Uterus (tissue), 2 donors: ENCODE measurements at regions not wholly inside any gene's neighbourhood (a gene's known extent, or its start where the extent isn't known, plus 50 kb on each side); places are given as distances from the start of the nearest gene placed in this dataset.

ENCODE experiments used
- CTCF ChIP-seq, 4 experiments: fragments of 200-600 bp in 2 of 4; fragments of 450-650 bp in 2 of 4; sonication (generic) in 2 of 4; IDR thresholded peaks; one replicate each; pipeline ENCODE4 v1.5.1; 2016 to 2019; ENCODE audit warnings: antibody characterized with exemption in 4 of 4, mild to moderate bottlenecking in 2 of 4, moderate library complexity in 1 of 4
- POLR2A ChIP-seq, 2 donors: fragments of 450-650 bp; IDR thresholded peaks; one replicate each; pipeline ENCODE4 v1.6.1; 2016; ENCODE audit warnings: antibody characterized with exemption in 2 of 2, mild to moderate bottlenecking in 1 of 2, moderate library complexity in 1 of 2

- TF ChIP-seq CTCF (IDR thresholded peaks at IDR 0.05) = no peak
- no peak for TF ChIP-seq POLR2A (IDR thresholded peaks at IDR 0.05)
Observed at GRCh38 chr3:28745436-28745835, 396.8 kb upstream of the AZI2 start.
